Neural crest cell (in vitro differentiated cells): ENCODE measurements at regions not wholly inside any gene's neighbourhood (a gene's known extent, or its start where the extent isn't known, plus 50 kb on each side); places are given as distances from the start of the nearest gene placed in this dataset.
A peak's percentile ranks its signal among the peaks of the same experiment; 100 is the strongest.
"Not testable (repeated sequence)": the region's sequence is repeated elsewhere in the genome, so short reads cannot be mapped to it uniquely, and the experiment has no call there.

Source experiments
- DNase-seq: peaks from one replicate; pipeline ENCODE4 v3.0.0; 2021; ENCODE audit warnings: low read depth, mixed read lengths, low spot score
- H3K27ac Mint-ChIP-seq: one replicate; pipeline ENCODE4 v1.8.0; 2021; ENCODE audit warnings: mild to moderate bottlenecking, mixed read lengths; ENCODE audit not compliant: unreplicated experiment
- H3K27me3 Mint-ChIP-seq: 2 replicates; pipeline ENCODE4 v1.8.0; 2021; ENCODE audit warnings: low read depth, mild to moderate bottlenecking, mixed read lengths
- H3K36me3 Mint-ChIP-seq: 2 replicates; pipeline ENCODE4 v1.8.0; 2021; ENCODE audit warnings: low read depth, mild to moderate bottlenecking, mixed read lengths
- H3K4me1 Mint-ChIP-seq: 2 replicates; pipeline ENCODE4 v1.8.0; 2021; ENCODE audit warnings: mixed read lengths
- H3K4me3 Mint-ChIP-seq: one replicate; pipeline ENCODE4 v1.8.0; 2021; ENCODE audit warnings: mild to moderate bottlenecking, mixed read lengths
- H3K9me3 Mint-ChIP-seq: 2 replicates; pipeline ENCODE4 v1.8.0; 2021; ENCODE audit warnings: mixed read lengths
- TF ChIP-seq, protein P1 (sequence below): fragments of 200-600 bp; sonication (generic); conservative IDR thresholded peaks from 2 replicates; pipeline ENCODE4 v1.5.0; 2021; ENCODE audit warnings: antibody characterized with exemption, mild to moderate bottlenecking

GRCh38 chr10:30171601-30172000 is 112.2 kb upstream of the JCAD start:
- no peaks in the 10 kb centered on the region for H3K4me1 Mint-ChIP-seq
- TF ChIP-seq, protein P1, sequence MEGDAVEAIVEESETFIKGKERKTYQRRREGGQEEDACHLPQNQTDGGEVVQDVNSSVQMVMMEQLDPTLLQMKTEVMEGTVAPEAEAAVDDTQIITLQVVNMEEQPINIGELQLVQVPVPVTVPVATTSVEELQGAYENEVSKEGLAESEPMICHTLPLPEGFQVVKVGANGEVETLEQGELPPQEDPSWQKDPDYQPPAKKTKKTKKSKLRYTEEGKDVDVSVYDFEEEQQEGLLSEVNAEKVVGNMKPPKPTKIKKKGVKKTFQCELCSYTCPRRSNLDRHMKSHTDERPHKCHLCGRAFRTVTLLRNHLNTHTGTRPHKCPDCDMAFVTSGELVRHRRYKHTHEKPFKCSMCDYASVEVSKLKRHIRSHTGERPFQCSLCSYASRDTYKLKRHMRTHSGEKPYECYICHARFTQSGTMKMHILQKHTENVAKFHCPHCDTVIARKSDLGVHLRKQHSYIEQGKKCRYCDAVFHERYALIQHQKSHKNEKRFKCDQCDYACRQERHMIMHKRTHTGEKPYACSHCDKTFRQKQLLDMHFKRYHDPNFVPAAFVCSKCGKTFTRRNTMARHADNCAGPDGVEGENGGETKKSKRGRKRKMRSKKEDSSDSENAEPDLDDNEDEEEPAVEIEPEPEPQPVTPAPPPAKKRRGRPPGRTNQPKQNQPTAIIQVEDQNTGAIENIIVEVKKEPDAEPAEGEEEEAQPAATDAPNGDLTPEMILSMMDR, result no peak
- H3K9me3 Mint-ChIP-seq, result peaks cover 9% of the 10 kb centered on the region
- no peak overlapping the region for H3K4me3 Mint-ChIP-seq
- no peak overlapping the region for H3K27ac Mint-ChIP-seq
- no peak for DNase-seq
- H3K36me3 Mint-ChIP-seq, result no peaks in the 10 kb centered on the region
- no peaks in the 10 kb centered on the region for H3K27me3 Mint-ChIP-seq

DNA sequence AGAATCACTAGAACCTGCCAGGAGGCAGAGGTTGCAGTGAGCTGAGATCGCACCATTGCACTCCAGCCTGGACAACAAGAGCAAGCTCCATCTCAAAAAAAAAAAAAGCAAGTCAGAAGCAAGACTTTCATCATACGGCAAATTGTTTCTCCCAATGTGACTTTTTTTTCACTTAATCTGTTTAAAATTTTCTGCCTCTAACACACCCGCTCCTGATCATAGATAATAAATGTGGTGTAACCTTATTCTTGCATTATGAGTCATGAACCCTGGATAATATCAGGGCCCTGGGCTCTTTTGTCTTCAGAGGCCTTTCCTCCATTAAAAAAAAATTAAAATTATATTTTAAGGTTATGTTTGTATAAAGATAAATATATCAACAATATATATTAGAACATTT is 111.4 kb upstream of the JCAD start:
- Mint-ChIP-seq H3K4me1 (no peaks in the 10 kb centered on the region), H3K36me3 (no peaks in the 10 kb centered on the region), H3K27me3 (no peaks in the 10 kb centered on the region), H3K27ac (no peak overlapping the region), H3K4me3 (no peak overlapping the region), H3K9me3 (peaks cover 11% of the 10 kb centered on the region)
- no peak for DNase-seq
- TF ChIP-seq, protein P1, result no peak

DNA sequence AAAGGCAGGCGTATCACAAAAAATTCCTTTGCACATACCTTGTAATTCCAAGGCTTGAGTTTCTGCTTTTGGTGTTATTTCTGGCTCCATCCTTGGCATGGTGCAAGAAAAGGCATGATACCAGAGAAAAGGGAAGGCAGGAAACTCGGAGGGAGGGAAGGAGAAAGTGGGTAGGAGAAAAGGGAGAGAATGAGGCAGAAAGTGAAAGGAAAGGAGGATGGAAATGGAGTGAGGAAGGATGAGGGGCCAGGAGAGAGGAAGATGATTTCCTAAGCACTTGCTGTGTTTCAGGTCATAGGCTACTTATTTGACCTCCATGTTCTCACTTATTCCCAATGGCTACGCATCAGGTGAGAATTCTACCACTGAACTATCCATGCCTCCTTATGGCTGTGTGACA is 110.8 kb upstream of the JCAD start:
- H3K27me3 Mint-ChIP-seq, result no peaks in the 10 kb centered on the region
- no peak overlapping the region for H3K27ac Mint-ChIP-seq
- H3K9me3 Mint-ChIP-seq, result peaks cover 15% of the 10 kb centered on the region

GRCh38 chr10:30169342-30169741 is 110.0 kb upstream of the JCAD start:
- H3K4me3 Mint-ChIP-seq, result no peak overlapping the region
- peaks cover 15% of the 10 kb centered on the region for H3K9me3 Mint-ChIP-seq
- H3K27me3 Mint-ChIP-seq, result no peaks in the 10 kb centered on the region
- no peak overlapping the region for H3K27ac Mint-ChIP-seq
- TF ChIP-seq, protein P1, result no peak
- H3K36me3 Mint-ChIP-seq, result no peaks in the 10 kb centered on the region
- no peaks in the 10 kb centered on the region for H3K4me1 Mint-ChIP-seq
- no peak for DNase-seq

More for the DNA sequence above, 110.8 kb upstream of the JCAD start:
- DNase-seq, result no peak
- Mint-ChIP-seq H3K4me3 (no peak overlapping the region), H3K36me3 (no peaks in the 10 kb centered on the region), H3K4me1 (no peaks in the 10 kb centered on the region)
- TF ChIP-seq, protein P1, result no peak

GRCh38 chr10:30166929-30167328 is 107.5 kb upstream of the JCAD start:
- TF ChIP-seq, protein P1, result no peak
- no peaks in the 10 kb centered on the region for H3K4me1 Mint-ChIP-seq
- no peak overlapping the region for H3K4me3 Mint-ChIP-seq
- no peak overlapping the region for H3K27ac Mint-ChIP-seq
- DNase-seq, result no peak
- H3K36me3 Mint-ChIP-seq, result no peaks in the 10 kb centered on the region
- H3K27me3 Mint-ChIP-seq, result no peaks in the 10 kb centered on the region
- peaks cover 15% of the 10 kb centered on the region for H3K9me3 Mint-ChIP-seq

DNA sequence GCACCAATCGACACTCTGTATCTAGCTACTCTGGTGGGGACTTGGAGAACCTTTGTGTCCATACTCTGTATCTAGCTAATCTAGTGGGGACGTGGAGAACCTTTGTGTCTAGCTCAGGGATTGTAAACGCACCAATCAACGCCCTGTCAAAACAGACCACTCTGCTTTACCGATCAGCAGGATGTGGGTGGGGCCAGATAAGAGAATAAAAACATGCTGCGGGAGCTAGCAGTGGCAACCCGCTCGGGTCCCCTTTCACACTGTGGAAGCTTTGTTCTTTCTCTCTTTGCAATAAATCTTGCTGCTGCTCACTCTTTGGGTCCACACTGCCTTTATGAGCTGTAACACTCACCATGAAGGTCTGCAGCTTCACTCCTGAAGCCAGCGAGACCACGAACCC is 104.0 kb upstream of the JCAD start:
- not testable (repeated sequence) for H3K4me3 Mint-ChIP-seq, H3K36me3 Mint-ChIP-seq, H3K27me3 Mint-ChIP-seq, DNase-seq
- peaks cover 15% of the 10 kb centered on the region for H3K4me1 Mint-ChIP-seq
- H3K27ac Mint-ChIP-seq, result peak overlapping the region; percentile 67
- H3K9me3 Mint-ChIP-seq, result peaks cover 15% of the 10 kb centered on the region

- Mint-ChIP-seq H3K4me1 (peaks cover 15% of the 10 kb centered on the region), H3K9me3 (peaks cover 11% of the 10 kb centered on the region)
- H3K36me3 Mint-ChIP-seq, H3K4me3 Mint-ChIP-seq, DNase-seq, H3K27me3 Mint-ChIP-seq, H3K27ac Mint-ChIP-seq: not testable (repeated sequence)
Observed at GRCh38 chr10:30162796-30163195, 103.4 kb upstream of the JCAD start.
